EL (cell line): ENCODE measurements at regions not wholly inside any gene's neighbourhood (a gene's known extent, or its start where the extent isn't known, plus 50 kb on each side); places are given as distances from the start of the nearest gene placed in this dataset.
"Not testable (repeated sequence)": the region's sequence is repeated elsewhere in the genome, so short reads cannot be mapped to it uniquely, and the experiment has no call there.

Experiments
- DNase-seq: peaks from one replicate; pipeline ENCODE4 v3.0.0-alpha.2; 2016

DNA sequence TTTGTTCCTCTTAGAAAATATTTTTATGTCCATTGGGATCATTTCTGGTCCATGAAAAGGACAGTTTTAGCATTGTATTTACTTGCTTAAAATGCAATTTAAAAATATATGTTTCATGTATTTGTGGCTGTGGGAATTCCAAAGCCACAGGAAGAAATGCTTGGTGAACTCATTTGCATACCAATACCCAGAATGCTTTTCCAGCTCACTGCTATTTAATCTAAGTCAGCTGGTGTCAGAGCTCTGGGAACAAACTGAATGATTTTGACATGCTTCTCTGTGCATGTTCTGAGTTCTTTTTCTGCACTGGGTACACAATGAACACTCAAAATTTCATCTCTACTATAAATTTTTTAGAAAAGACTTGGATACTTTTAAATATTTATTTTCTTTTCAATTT is 482.8 kb upstream of the ARRDC3 start:
- no peak for DNase-seq

- no peak for DNase-seq
These were observed 481.8 kb upstream of the ARRDC3 start for GRCh38 chr5:91864962-91865361.

DNA sequence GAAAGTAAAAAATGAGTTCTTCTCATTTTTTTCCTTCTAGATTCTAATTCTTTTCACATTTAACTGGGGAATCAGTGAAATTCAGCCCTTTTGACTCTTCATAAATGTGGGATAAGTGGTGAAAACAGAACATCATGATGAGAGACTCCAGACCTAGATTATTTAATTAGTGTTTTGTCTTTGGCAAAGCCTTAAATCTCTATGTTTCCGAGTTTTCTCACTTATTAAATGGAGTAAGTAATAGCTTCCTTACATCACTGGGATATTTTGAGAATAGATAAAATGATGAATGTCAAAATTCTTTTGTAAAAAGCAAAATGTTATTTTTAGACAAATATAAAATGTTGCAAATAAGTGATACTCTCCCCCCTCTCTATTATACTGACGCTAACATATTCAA is 468.6 kb upstream of the ARRDC3 start:
- DNase-seq, result no peak

DNA sequence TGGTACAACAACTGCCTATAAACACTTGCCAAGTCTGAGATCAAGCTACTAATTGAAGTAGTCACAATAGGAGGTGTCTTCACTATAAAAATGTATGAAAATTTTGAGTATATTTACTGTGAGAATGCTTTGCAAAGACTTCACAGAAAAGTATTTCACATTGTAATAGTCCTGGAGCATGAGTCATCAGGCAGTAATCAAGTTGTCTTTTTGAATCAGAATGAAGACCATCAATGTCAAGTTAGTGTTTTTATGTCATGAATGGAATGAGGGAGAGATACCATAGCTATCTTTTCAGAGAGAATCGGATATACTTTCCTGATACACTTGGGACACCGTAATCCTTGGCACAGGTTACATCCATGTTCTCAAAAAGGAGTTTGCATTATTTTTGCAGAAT is 466.9 kb upstream of the ARRDC3 start:
- peak; percentile 12 for DNase-seq

DNA sequence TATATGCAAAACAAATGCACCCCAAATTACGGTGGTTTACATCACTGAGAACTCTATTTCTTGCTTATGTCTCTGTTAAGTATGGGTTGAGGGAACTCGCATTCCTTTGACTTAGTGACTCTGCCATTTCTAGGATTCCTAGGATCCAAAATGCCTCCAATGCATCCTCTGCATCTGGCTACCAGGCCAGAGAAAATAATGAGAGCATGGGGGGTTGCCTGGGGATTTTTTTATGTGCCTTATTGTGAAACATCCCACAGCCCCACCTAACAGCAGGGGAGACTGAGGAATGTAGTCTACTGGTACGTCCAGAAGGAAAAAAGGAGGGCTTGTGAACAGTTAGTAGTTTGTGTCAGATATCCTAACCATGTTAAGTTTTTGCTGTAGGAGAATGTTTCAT is 466.0 kb upstream of the ARRDC3 start:
- DNase-seq, result peak; percentile 3

DNA sequence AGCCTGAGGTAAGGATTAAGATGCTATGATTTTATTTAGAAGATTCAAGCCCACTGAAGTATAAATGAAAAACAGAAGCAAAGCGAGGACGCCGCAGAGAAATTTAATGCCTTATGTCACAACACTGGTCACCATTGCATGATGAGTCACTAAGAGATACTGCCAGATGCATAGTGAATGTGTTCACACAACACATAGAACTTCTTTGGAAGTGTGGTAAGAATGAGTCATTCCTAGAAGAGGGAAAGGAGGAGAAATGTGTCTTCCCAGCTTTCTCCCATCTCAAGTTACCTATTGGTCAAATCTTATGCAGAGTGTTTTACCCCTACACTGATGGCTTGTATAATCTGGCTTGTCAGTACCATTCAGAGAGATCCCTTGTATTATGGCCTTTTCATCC is 465.3 kb upstream of the ARRDC3 start:
- DNase-seq, result peak; percentile 77

- no peak for DNase-seq
These were observed 458.3 kb upstream of the ARRDC3 start for GRCh38 chr5:91841423-91841822.

DNA sequence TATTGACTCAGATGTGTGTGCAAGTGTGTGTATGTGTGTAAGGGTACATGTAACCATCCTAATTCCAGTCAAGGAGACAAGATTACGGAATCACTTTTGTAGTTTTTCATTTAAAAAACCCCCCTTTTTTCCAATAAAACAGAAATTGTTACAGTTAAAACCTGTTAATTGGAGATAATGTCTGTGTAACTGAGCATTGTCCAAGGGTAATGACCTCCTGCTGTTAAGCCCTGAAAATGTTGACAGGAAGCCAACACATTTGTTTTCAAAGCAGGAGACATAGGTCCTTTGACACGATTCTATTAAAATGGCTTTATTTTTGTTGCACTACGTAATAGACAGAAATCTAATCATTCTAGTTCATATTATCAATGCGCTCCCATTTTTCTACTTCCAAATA is 457.3 kb upstream of the ARRDC3 start:
- DNase-seq, result no peak

GRCh38 chr5:91839721-91840120 is 456.6 kb upstream of the ARRDC3 start:
- DNase-seq, result no peak

- no peak for DNase-seq
These were observed 456.1 kb upstream of the ARRDC3 start for GRCh38 chr5:91839233-91839632.

DNA sequence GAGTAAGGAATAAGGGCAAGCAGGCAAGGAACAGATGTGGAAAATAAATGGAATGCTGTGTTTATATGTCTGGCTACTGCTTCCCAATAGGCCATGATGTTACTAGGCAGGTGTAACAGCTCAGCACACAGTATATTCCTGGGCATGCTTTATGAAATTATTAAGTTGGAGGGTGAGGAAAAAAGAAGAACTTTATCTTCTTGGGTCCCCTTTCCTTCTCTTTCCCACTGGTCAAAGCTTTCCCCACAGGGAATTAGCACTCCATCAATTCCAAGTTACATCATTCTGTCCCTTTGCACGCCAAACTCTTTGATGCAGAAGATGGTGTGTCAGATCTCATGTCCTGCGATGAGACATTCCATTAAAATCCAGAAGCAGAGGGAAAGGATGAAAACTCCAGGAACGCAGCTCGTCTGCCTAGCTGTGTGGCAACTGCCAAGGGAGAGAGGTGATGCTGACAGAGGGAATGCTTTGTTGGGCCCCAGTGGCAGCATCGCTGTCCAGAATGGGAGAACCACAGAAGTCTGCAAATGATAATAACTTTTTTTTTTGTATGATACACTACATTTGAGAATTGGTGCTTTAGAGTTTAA is 447.3 kb upstream of the ARRDC3 start:
- DNase-seq, result peak; percentile 3

- no peak for DNase-seq
These were observed 442.5 kb upstream of the ARRDC3 start for GRCh38 chr5:91825618-91826017.

- DNase-seq, result no peak
These were observed 441.3 kb upstream of the ARRDC3 start for GRCh38 chr5:91824406-91824805.

GRCh38 chr5:91820874-91821273 is 437.8 kb upstream of the ARRDC3 start:
- no peak for DNase-seq

DNA sequence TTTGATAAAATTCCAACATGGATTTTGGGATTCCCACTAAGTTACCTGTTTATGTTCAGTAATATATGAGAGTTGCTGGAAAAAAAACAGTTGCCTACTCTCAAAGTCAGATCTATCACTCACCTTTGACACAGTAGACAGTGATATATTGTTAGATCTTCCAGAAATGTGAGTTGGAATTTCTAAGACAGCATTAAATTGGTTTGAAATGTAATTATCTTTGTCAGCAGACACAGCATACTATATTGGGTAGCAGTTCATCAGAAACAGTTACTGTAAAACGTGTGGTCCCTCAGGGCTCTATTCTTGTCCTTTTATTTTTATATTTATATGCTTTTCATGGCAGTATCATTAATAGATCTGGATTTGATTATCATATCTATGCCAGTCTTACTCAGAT is 433.6 kb upstream of the ARRDC3 start:
- no peak for DNase-seq

DNA sequence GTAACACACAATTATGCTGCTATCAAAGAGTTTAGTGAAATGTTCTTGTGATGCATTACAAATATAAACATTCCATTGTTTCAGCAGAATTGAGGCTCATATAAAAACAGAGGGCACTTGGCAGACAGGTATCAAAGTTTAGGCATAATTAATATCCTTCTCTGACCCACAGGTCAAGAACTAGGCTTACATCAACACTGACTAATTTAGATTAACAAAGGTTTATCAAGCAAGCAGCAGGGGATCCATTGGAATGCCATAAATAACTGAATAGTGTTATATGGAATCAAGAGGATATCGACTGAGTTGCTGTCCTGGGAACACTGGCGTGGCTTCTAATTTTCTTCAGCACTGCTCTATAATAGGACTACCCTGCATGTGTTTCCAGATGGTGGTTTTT is 414.5 kb upstream of the ARRDC3 start:
- no peak for DNase-seq

DNA sequence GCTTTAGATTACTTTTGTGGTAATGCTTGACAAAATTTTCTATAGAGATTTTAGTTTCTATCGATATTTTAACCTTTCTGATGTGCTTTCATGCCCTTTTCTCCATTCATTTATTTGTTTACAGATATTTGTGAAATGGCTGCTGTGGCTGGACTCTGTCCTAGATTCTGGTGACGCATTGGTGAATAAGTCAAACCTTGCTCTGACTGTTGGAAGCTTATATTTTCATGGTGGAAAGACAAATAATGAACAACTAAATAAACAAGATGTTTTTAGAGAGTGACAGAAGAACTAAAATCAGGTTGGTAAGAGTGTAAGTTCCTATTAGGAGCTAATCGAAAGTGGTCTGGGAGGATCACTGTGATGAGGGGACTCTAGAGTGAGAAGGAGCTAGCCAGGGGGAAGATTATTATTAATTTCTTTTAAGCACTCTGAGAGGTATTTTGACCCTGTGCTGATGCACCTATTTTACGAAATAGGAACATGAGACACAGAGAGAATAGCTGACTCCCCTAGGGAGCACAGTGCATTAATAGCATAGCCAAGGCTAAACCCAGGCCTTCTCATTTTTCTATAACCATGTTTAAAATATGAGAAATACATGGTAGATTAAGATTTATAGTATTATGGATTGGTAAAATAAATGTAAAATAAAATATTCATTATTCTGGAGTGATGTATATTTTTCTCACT is 411.9 kb upstream of the ARRDC3 start:
- no peak for DNase-seq

GRCh38 chr5:91794455-91794854 is 411.3 kb upstream of the ARRDC3 start:
- no peak for DNase-seq

DNA sequence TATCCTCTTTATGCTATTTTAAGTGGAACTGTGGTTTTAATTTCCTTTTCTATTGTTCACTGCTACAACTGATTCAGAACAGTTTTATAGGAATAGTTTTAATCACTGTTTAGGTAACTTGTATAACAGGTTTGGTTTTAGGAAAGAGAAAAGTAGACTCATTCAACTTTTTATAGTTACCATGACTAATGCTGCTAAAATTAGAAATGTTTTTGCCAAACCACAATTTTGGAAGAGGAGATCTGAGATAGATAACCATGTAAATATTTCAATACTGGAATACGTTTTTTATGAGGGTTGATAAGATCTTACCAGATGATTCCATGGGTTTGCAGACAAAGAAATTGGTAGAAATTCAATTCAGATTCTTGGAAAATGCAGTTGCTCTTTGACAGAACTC is 404.6 kb upstream of the ARRDC3 start:
- DNase-seq, result peak; percentile 53

DNA sequence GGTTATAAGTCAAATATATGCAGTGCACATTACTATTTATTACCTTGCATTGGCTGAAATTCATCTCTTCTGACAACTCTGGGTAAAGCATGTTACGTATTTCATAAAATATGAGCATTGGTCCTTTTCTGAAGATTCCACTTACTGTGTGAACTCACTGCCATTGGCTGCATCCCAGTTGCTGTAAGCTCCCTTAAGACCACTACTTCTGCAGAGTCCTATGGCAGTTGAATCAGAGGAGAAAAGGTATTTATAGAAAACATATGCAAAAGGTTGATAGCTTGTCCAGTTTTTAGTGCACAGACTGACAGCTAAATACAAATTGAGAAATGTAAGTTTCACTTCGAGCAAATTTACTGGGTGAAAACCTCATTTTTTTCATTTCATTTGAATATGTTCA is 394.6 kb upstream of the ARRDC3 start:
- DNase-seq, result no peak

DNA sequence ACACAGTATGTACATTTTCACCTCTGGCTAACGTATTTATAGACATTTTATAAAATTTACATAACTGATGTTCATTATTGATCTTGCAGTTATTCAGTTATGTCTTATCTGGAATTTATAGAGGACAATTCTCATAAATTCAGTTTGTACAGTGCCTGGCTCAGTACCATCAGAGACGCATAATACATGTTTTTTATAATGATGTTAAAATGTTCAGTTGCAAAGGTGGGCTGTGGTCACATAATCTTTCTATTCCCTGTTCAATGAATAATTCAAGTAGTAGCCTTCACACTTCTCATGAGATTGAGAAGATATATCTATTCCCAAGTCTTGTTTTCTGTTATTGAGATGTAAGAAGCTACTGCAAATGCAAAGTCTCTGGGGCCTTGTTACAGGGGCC is 393.1 kb upstream of the ARRDC3 start:
- DNase-seq, result no peak

- no peak for DNase-seq
These were observed 387.3 kb upstream of the ARRDC3 start for GRCh38 chr5:91770400-91770799.

DNA sequence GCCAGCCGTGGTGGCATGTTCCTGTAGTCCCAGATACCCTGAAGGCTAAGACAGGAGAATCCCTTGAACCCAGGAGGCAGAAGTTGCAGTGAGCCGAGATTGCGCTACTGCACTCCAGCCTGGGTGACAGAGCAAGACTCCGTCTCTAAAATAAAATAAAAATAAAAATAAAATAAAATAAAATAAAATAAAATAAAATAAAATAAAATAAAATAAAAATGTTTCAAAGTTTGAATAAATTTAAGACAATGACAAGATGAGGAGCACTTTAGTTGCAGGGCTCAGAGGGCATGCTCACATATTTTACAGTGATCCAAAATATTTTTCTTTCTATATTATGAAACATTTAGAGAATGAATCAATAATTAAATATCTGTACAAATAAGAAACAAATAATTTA is 374.3 kb upstream of the ARRDC3 start:
- DNase-seq, result not testable (repeated sequence)

DNA sequence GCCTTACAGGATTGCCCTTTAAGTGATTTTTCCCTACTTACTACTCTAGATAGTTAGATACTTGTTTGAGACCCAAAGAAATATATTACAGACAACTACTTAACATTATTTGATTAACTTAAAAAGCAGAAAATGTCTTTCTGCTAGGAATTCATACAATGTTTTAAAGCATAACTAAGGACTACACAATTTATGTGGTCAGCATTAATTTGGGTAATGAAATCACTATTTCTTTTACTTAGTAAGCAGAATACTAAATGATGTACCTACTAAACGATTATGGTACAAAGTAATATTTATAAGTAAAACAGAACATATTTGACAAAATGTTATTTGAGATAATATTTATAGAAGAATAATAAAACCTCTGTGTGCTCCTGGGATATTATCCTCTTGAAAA is 371.9 kb upstream of the ARRDC3 start:
- no peak for DNase-seq

DNA sequence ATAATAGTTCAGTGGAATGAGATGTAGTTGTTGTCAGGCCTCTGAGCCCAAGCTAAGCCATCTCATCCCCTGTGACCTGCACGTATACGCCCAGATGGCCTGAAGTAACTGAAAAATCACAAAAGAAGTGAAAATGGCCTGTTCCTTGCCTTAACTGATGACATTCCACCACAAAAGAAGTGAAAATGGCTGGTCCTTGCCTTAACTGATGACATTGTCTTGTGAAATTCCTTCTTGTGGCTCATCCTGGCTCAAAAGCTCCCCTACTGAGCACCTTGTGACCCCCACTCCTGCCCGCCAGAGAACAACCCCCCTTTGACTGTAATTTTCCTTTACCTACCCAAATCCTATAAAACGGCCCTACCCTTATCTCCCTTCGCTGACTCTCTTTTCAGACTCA is 361.4 kb upstream of the ARRDC3 start:
- DNase-seq, result not testable (repeated sequence)
